Neural cell (in vitro differentiated cells): ENCODE measurements at regions not wholly inside any gene's neighbourhood (a gene's known extent, or its start where the extent isn't known, plus 50 kb on each side); places are given as distances from the start of the nearest gene placed in this dataset.

Experiments
- CTCF ChIP-seq: fragments of 450-650 bp; IDR thresholded peaks from 2 replicates; pipeline ENCODE4 v1.5.1; 2014; ENCODE audit warnings: antibody characterized with exemption, mild to moderate bottlenecking, moderate library complexity; ENCODE audit not compliant: poor library complexity, severe bottlenecking
- EP300 ChIP-seq: fragments of 450-650 bp; conservative IDR thresholded peaks from 2 replicates; pipeline ENCODE4 v1.6.1; 2014; ENCODE audit warnings: antibody characterized with exemption, mild to moderate bottlenecking, moderate library complexity; ENCODE audit not compliant: poor library complexity, severe bottlenecking
- EZH2 ChIP-seq: fragments of 200-600, 300-800 bp; shearing (Covaris generic), sonication (generic); IDR thresholded peaks from 2 replicates; pipeline ENCODE4 v1.6.1; 2014; ENCODE audit warnings: antibody characterized with exemption, low read length, borderline replicate concordance, mild to moderate bottlenecking; ENCODE audit not compliant: insufficient read depth, poor library complexity, severe bottlenecking
- MXI1 ChIP-seq: fragments of 450-650 bp; conservative IDR thresholded peaks from 2 replicates; pipeline ENCODE4 v1.6.1; 2014; ENCODE audit warnings: antibody characterized with exemption, mild to moderate bottlenecking; ENCODE audit not compliant: poor library complexity, severe bottlenecking
- POLR2AphosphoS5 ChIP-seq: IDR thresholded peaks from 2 replicates; pipeline ENCODE4 v1.6.1; 2012
- RAD21 ChIP-seq: fragments of 450-650 bp; conservative IDR thresholded peaks from 2 replicates; pipeline ENCODE4 v1.6.1; 2014; ENCODE audit warnings: antibody characterized with exemption, mild to moderate bottlenecking, moderate library complexity
- REST ChIP-seq: IDR thresholded peaks from 2 replicates; pipeline ENCODE4 v1.6.1; 2012; ENCODE audit warnings: borderline replicate concordance
- SMC3 ChIP-seq: fragments of 450-650 bp; conservative IDR thresholded peaks from 2 replicates; pipeline ENCODE4 v1.6.1; 2014; ENCODE audit warnings: antibody characterized with exemption, mild to moderate bottlenecking, moderate library complexity; ENCODE audit not compliant: poor library complexity
- TAF1 ChIP-seq: IDR thresholded peaks from 2 replicates; pipeline ENCODE4 v1.6.1; 2012; ENCODE audit warnings: low read depth

GRCh38 chr6:22132656-22133055 is 164.2 kb downstream of the PRL start:
- no peak for TF ChIP-seq CTCF
- TF ChIP-seq EZH2 = no peak
- TF ChIP-seq POLR2AphosphoS5 = no peak
- no peak for TF ChIP-seq TAF1
- TF ChIP-seq RAD21 = no peak
- no peak for TF ChIP-seq EP300
- no peak for TF ChIP-seq MXI1
- no peak for TF ChIP-seq REST
- TF ChIP-seq SMC3 = no peak
